HG02642 (cell line): ENCODE measurements at regions not wholly inside any gene's neighbourhood (a gene's known extent, or its start where the extent isn't known, plus 50 kb on each side); places are given as distances from the start of the nearest gene placed in this dataset.
A peak's percentile ranks its signal among the peaks of the same experiment; 100 is the strongest.

Source experiments
- ATAC-seq: cut with Tn5 transposase; IDR thresholded peaks from one replicate; pipeline ENCODE4 v1.9.1; 2021; ENCODE audit warnings: mild to moderate bottlenecking; ENCODE audit not compliant: unreplicated experiment, poor library complexity

- ATAC-seq = no peak
Observed at GRCh38 chr12:30829876-30830275, 75.1 kb upstream of the CAPRIN2 start.

GRCh38 chr12:30828686-30829085 lies 73.9 kb upstream of the CAPRIN2 start:
- no peak for ATAC-seq

- ATAC-seq = no peak
Observed at GRCh38 chr12:30827101-30828066, 72.6 kb upstream of the CAPRIN2 start.

GRCh38 chr12:30826276-30826675 lies 71.5 kb upstream of the CAPRIN2 start:
- no peak for ATAC-seq

GRCh38 chr12:30825341-30825740 lies 70.6 kb upstream of the CAPRIN2 start:
- no peak for ATAC-seq

GRCh38 chr12:30824311-30824710 lies 69.6 kb upstream of the CAPRIN2 start:
- no peak for ATAC-seq

GRCh38 chr12:30823764-30824163 lies 69.0 kb upstream of the CAPRIN2 start:
- ATAC-seq = no peak

GRCh38 chr12:30823156-30823699 lies 68.5 kb upstream of the CAPRIN2 start:
- ATAC-seq = peak; percentile 44

GRCh38 chr12:30822385-30823155 lies 67.8 kb upstream of the CAPRIN2 start:
- ATAC-seq = peak; percentile 59

GRCh38 chr12:30820406-30820946 lies 65.7 kb upstream of the CAPRIN2 start:
- ATAC-seq = no peak

- no peak for ATAC-seq
Observed at GRCh38 chr12:30818562-30818961, 63.8 kb upstream of the CAPRIN2 start.

- ATAC-seq = no peak
Observed at GRCh38 chr12:30816742-30817465, 62.2 kb upstream of the CAPRIN2 start.

- no peak for ATAC-seq
Observed at GRCh38 chr12:30814295-30814655, 59.5 kb upstream of the CAPRIN2 start.

- no peak for ATAC-seq
Observed at GRCh38 chr12:30813525-30814294, 59.0 kb upstream of the CAPRIN2 start.

GRCh38 chr12:30811966-30812365 lies 57.2 kb upstream of the CAPRIN2 start:
- no peak for ATAC-seq

- no peak for ATAC-seq
Observed at GRCh38 chr12:30810918-30811317, 56.2 kb upstream of the CAPRIN2 start.

- no peak for ATAC-seq
Observed at GRCh38 chr12:30807695-30808034, 52.9 kb upstream of the CAPRIN2 start.

- ATAC-seq = no peak
Observed at GRCh38 chr12:30806989-30807694, 52.4 kb upstream of the CAPRIN2 start.

GRCh38 chr12:30805959-30806358 lies 51.2 kb upstream of the CAPRIN2 start:
- ATAC-seq = no peak
